Transverse colon (tissue), 4 donors: ENCODE measurements at regions not wholly inside any gene's neighbourhood (a gene's known extent, or its start where the extent isn't known, plus 50 kb on each side); places are given as distances from the start of the nearest gene placed in this dataset.

ENCODE experiments used
- DNase-seq: peaks from one replicate; pipeline ENCODE4 v3.0.0-alpha.2; 2019
- H3K27ac ChIP-seq, 4 donors: fragments of 200-600 bp; sonication (generic); 2 replicates each; pipeline ENCODE4 v1.5.1; 2016 to 2018; ENCODE audit warnings: inconsistent platforms in 4 of 4
- H3K27me3 ChIP-seq: fragments of 200-600 bp; sonication (generic); 2 replicates; pipeline ENCODE4 v1.5.1; 2017; ENCODE audit warnings: inconsistent platforms
- H3K36me3 ChIP-seq, 4 donors: fragments of 200-600 bp; sonication (generic); 2 replicates each; pipeline ENCODE4 v1.5.1; 2017 to 2019; ENCODE audit warnings: inconsistent platforms in 4 of 4
- H3K4me1 ChIP-seq, 4 donors: fragments of 200-600 bp; sonication (generic); 2 replicates each; pipeline ENCODE4 v1.5.1; 2017 to 2020; ENCODE audit warnings: inconsistent platforms in 4 of 4
- H3K4me3 ChIP-seq, 4 donors: fragments of 200-600 bp; sonication (generic); 1 replicate in 1 of 4; 2 replicates in 3 of 4; pipeline versions ENCODE4 v1.5.1 to v1.6.1; 2017 to 2019; ENCODE audit warnings: inconsistent platforms in 4 of 4
- H3K9me3 ChIP-seq, 2 donors: fragments of 200-600 bp; sonication (generic); 2 replicates each; pipeline ENCODE4 v1.5.1; 2017 to 2019; ENCODE audit warnings: inconsistent platforms in 2 of 2
- EP300 ChIP-seq: sonication (generic); formaldehyde crosslinking; IDR thresholded peaks from one replicate; pipeline ENCODE4 v1.6.1; 2017; ENCODE audit warnings: antibody characterized with exemption, low read depth
- POLR2A ChIP-seq: fragments of 450-650 bp; IDR thresholded peaks from one replicate; pipeline ENCODE4 v1.6.1; 2016; ENCODE audit warnings: antibody characterized with exemption, mild to moderate bottlenecking, moderate library complexity
- POLR2AphosphoS5 ChIP-seq, 3 donors: sonication (generic); formaldehyde crosslinking; IDR thresholded peaks; one replicate each; pipeline ENCODE4 v1.6.1; 2016; ENCODE audit warnings: antibody characterized with exemption in 3 of 3
- WGBS, 2 donors: methylation state at CpG; one replicate each; pipeline ENCODE4 v1.1.5; 2018; ENCODE audit warnings: low coverage in 1 of 2; 5-methylcytosine and 5-hydroxymethylcytosine counted together
- in situ Hi-C, 4 donors: fragments of 200-750 bp; cut with MboI; loops; one replicate each; pipeline versions ENCODE4 v1.15.0 to v1.15.1; 2017; ENCODE audit warnings: low sequenced_read_pairs in 3 of 4, low pct_ligation_motif_present in 1 of 4, low pct_unique_long_range_greater_than_20kb in 1 of 4
- intact Hi-C: fragments of 100-400 bp; cut with DNase I; formaldehyde crosslinking; loops from one replicate; pipeline ENCODE4 v1.15.1; 2023; ENCODE audit warnings: low total_unique reads
- TF ChIP-seq, protein P1 (sequence below), 5 experiments: fragments of 200-600 bp in 3 of 5; fragments of 450-650 bp in 2 of 5; sonication (generic) in 3 of 5; IDR thresholded peaks; 1 replicate in 2 of 5; 2 replicates in 3 of 5; pipeline ENCODE4 v1.5.1; 2016 to 2017; ENCODE audit warnings: antibody characterized with exemption in 5 of 5, inconsistent platforms in 3 of 5, mild to moderate bottlenecking in 2 of 5, moderate library complexity in 1 of 5

DNA sequence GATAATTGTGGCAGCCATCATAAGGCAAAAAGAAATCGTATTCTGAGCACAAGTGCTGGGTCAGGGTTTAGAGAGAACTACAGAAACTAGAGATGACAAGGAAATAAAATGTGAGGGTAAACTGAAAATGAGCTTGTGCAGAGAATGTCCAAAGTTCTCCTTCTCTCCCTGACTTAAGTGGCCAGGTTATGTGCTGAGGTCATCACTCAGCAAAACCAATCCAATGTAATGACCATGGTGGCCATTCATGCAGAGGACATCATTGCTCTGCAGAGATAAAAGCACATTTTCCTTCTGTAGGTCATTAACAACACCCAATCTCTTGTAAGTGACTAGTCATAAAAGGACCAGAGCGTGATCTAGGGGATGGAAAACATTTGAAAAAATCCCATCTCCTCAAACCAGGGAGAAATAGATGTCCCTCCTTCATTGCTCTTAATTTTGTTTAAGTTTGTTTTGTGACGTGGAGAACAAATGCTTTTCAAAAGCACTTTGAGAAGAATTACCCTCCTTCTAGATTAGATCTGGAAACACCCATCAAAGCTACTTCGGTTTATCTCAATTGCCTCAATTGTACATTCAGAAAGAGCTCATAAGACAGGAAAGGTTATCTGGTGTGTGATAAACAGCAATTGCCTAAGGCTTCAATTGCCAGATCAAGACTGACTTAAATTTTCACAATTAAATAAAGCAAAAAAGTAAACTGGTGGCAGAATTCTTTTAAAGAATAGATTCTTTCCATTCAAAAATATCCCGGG, 173.4 kb downstream of the SERPINI1 start:
- intact Hi-C loops, result no loop called here
- no peak for DNase-seq
- H3K4me1 ChIP-seq, result peaks cover 0 to 14% (median 7%) of the 10 kb centered on the region in 4 donors
- H3K27ac ChIP-seq, result peak overlapping the region in 1 of 4 donors; percentile 24
- in situ Hi-C loops, result no loop called here
- H3K4me3 ChIP-seq, result no peak overlapping the region
- TF ChIP-seq, protein P1, sequence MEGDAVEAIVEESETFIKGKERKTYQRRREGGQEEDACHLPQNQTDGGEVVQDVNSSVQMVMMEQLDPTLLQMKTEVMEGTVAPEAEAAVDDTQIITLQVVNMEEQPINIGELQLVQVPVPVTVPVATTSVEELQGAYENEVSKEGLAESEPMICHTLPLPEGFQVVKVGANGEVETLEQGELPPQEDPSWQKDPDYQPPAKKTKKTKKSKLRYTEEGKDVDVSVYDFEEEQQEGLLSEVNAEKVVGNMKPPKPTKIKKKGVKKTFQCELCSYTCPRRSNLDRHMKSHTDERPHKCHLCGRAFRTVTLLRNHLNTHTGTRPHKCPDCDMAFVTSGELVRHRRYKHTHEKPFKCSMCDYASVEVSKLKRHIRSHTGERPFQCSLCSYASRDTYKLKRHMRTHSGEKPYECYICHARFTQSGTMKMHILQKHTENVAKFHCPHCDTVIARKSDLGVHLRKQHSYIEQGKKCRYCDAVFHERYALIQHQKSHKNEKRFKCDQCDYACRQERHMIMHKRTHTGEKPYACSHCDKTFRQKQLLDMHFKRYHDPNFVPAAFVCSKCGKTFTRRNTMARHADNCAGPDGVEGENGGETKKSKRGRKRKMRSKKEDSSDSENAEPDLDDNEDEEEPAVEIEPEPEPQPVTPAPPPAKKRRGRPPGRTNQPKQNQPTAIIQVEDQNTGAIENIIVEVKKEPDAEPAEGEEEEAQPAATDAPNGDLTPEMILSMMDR (IDR thresholded peaks at IDR 0.05), result no peak
- no peak for TF ChIP-seq POLR2A
- no peak for TF ChIP-seq POLR2AphosphoS5 (IDR thresholded peaks at IDR 0.05)
- TF ChIP-seq EP300, result no peak
- no peaks in the 10 kb centered on the region for H3K27me3 ChIP-seq
- H3K9me3 ChIP-seq, result no peaks in the 10 kb centered on the region
- 32 to 48% methylated on average over 5 of the region's 5 CpGs for WGBS, 2 donors
- no peaks in the 10 kb centered on the region for H3K36me3 ChIP-seq

DNA sequence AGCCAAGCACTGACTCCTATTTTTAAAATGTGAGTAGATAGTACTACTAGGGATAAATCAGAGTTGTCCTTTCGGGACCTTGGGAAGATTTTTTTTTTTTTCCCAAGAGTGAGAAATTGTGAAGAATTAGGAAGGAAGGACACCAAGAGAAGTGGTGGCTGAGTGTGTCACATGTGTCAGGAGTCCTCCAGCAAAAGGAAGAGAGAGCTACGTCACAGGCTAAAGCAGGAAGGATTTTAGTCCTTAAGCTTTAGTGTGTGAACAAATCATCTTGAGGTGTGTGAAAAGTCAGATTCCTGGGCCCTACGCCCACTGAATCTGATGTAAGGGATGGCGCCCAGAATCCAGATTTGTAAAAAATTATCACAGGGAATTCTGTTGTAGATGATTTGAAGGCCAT, 172.7 kb downstream of the SERPINI1 start:
- Histone ChIP-seq H3K4me1 (peaks cover 0 to 15% (median 7%) of the 10 kb centered on the region in 4 donors), H3K4me3 (no peak overlapping the region), H3K36me3 (no peaks in the 10 kb centered on the region), H3K27me3 (no peaks in the 10 kb centered on the region), H3K27ac (no peak overlapping the region), H3K9me3 (no peaks in the 10 kb centered on the region)
- no peak for DNase-seq
- in situ Hi-C loops (no loop called here), intact Hi-C loops (no loop called here)
- WGBS, 2 donors, result 86 to 93% methylated on average over 3 to 4 of the region's 4 CpGs
- no peak for TF ChIP-seq POLR2AphosphoS5 (IDR thresholded peaks at IDR 0.05)
- no peak for TF ChIP-seq POLR2A
- TF ChIP-seq, protein P1 (IDR thresholded peaks at IDR 0.05), result no peak
- no peak for TF ChIP-seq EP300

DNA sequence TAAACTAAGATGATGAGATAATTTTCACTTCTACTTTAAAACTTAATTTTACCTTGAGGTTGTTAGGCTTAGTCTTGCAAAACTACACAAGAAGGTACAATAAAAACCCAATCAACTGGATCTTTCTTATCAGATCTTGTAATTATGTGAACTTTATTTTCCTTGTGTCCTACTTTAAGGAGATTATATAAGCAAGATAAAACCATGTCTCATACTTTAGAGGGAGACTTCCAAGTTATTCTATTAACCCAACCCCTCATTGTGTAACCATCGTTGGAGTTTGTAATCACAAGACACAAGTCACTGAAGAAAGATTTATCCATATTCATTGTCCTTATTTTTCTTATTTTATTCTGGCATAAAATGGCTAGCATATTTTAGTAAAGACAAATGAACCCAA, 165.6 kb downstream of the SERPINI1 start:
- Histone ChIP-seq H3K27me3 (no peaks in the 10 kb centered on the region), H3K9me3 (peaks cover 0 to 4% of the 10 kb centered on the region in 2 donors), H3K36me3 (no peaks in the 10 kb centered on the region), H3K27ac (no peak overlapping the region), H3K4me1 (peaks cover 0 to 35% (median 4%) of the 10 kb centered on the region in 4 donors), H3K4me3 (no peak overlapping the region)
- DNase-seq, result no peak
- no peak for TF ChIP-seq POLR2A
- TF ChIP-seq, protein P1 (IDR thresholded peaks at IDR 0.05), result no peak
- no peak for TF ChIP-seq POLR2AphosphoS5 (IDR thresholded peaks at IDR 0.05)
- TF ChIP-seq EP300, result no peak
- in situ Hi-C loops (no loop called here), intact Hi-C loops (no loop called here)
- WGBS, 2 donors, result 22 to 33% methylated on average over 1 of the region's 1 CpG

DNA sequence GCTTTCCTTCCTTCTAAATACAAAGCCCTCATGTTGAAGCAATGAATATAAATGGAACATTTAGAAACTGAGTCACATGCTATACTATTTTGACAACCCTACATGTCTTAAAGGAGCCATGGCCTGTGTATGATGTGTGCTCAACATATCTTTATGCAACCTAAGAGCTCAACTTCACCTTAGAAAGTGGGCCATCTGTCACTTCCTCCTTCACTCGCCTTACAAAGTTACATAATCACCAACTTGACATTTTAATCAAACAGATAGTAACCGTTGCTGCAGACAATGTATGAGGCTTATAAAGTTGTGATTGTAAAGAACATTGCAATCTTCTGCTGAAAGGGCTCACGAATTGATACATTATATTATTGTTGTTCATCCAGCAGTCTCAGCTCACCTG, 163.6 kb downstream of the SERPINI1 start:
- no peak for DNase-seq
- in situ Hi-C loops, result loop anchor here in 1 of 4 donors (25.0 kb wide), 1 partner anchor 512 kb away; the partner anchor contains the start of gene ZBBX
- WGBS, 2 donors, result 23 to 34% methylated on average over 2 to 3 of the region's 3 CpGs
- Histone ChIP-seq H3K27me3 (no peaks in the 10 kb centered on the region), H3K4me1 (peaks cover 0 to 29% (median 4%) of the 10 kb centered on the region in 4 donors), H3K27ac (no peak overlapping the region), H3K36me3 (no peaks in the 10 kb centered on the region), H3K4me3 (no peak overlapping the region), H3K9me3 (peaks cover 0 to 4% of the 10 kb centered on the region in 2 donors)
- intact Hi-C loops, result no loop called here
- no peak for TF ChIP-seq POLR2AphosphoS5 (IDR thresholded peaks at IDR 0.05)
- TF ChIP-seq POLR2A, result no peak
- TF ChIP-seq EP300, result no peak
- TF ChIP-seq, protein P1 (IDR thresholded peaks at IDR 0.05), result no peak
